Psoas muscle (tissue), 7 donors: ENCODE measurements at regions not wholly inside any gene's neighbourhood (a gene's known extent, or its start where the extent isn't known, plus 50 kb on each side); places are given as distances from the start of the nearest gene placed in this dataset.

Experiments
- ATAC-seq, 4 donors: fragments of 200-7000 bp; cut with Tn5 transposase; one replicate each; pipeline ENCODE4 v1.9.1; 2020; ENCODE audit warnings: moderate library complexity in 3 of 4, mild to moderate bottlenecking in 2 of 4
- DNase-seq, 2 donors: peaks; one replicate each; pipeline ENCODE4 v3.0.0-alpha.2; 2020
- H3K27ac ChIP-seq: fragments of 200-600 bp; one replicate; pipeline ENCODE4 v1.8.0; 2022
- H3K27me3 ChIP-seq, 3 donors: fragments of 200-600 bp in 1 of 3; one replicate each; pipeline versions ENCODE4 v1.6.1 to v1.8.0; 2013 to 2022; ENCODE audit warnings: low read length in 2 of 3, mild to moderate bottlenecking in 2 of 3, moderate library complexity in 1 of 3; ENCODE audit not compliant: insufficient read depth in 3 of 3
- H3K36me3 ChIP-seq, 2 donors: fragments of 200-600 bp in 1 of 2; one replicate each; pipeline versions ENCODE4 v1.6.1 to v1.8.0; 2013 to 2022; ENCODE audit warnings: low read depth in 1 of 2, mild to moderate bottlenecking in 1 of 2, moderate library complexity in 1 of 2; ENCODE audit not compliant: insufficient read depth in 1 of 2
- H3K4me1 ChIP-seq: fragments of 200-600 bp; one replicate; pipeline ENCODE4 v1.8.0; 2022
- H3K4me3 ChIP-seq: fragments of 200-600 bp; one replicate; pipeline ENCODE4 v1.8.0; 2022; ENCODE audit warnings: mild to moderate bottlenecking
- H3K9me3 ChIP-seq: fragments of 200-600 bp; one replicate; pipeline ENCODE4 v1.8.0; 2022
- WGBS, 3 donors: extraction: QIAGEN DNeasy Blood & Tissue Kit; methylation state at CpG; one replicate each; pipeline versions ENCODE4 v1.1.6 to v1.1.7; 2013; 5-methylcytosine and 5-hydroxymethylcytosine counted together
- intact Hi-C, 2 donors: fragments of 100-400 bp; cut with DNase I; formaldehyde crosslinking; loops; one replicate each; pipeline versions ENCODE4 v1.11.0 to v1.14.2; 2022
- TF ChIP-seq, protein P1 (sequence below): fragments of 200-600 bp; IDR thresholded peaks from one replicate; pipeline ENCODE4 v1.8.0; 2022; ENCODE audit warnings: antibody characterized with exemption
- donor health status: healthy with polysubstance abuse.
- donor health status: DM: no; HTN: no; CAD: no; lungs with moderate emphysema.
- donor health status: Bipolar disorder and iron deficiency.
- donor health status: healthy.
- donor health status: DM: yes; HTN: yes; CAD: no.
- donor health status: DM: no; HTN: no; CAD: no.
- donor health status: DM: yes; HTN: yes; CAD: no.

DNA sequence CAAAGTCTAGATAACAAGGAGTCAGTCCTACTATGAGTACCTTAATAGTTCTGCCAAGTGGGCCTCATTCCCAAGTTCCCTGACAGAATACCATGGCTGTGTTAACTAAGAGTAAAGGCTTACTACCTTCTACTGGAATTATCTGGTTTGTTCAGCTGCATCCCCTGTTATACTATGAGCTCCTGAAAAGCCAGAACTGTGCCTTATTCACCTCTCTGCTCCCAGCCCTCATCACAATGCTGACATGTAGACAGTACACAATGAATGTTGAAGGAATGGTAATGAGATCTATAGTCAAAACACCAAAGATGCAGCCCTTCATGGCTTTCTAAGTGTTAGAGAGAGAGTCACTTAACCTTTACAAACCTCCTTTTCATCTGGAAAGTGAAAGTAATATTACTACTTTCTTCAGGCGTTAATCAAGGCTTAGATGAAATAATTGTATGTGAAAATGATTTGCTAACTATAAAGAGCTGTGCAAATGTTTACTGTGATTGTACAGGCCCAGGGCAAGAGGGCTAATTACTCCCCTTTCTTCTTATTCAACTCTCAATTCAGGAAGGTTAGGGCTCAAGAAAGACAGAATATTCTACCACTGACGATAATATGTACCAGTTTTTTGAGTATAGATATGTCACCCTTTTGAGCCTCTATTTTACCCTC lies 70.3 kb upstream of the MROH9 start:
- H3K27me3 ChIP-seq: no peaks in the 10 kb centered on the region
- TF ChIP-seq, protein P1, sequence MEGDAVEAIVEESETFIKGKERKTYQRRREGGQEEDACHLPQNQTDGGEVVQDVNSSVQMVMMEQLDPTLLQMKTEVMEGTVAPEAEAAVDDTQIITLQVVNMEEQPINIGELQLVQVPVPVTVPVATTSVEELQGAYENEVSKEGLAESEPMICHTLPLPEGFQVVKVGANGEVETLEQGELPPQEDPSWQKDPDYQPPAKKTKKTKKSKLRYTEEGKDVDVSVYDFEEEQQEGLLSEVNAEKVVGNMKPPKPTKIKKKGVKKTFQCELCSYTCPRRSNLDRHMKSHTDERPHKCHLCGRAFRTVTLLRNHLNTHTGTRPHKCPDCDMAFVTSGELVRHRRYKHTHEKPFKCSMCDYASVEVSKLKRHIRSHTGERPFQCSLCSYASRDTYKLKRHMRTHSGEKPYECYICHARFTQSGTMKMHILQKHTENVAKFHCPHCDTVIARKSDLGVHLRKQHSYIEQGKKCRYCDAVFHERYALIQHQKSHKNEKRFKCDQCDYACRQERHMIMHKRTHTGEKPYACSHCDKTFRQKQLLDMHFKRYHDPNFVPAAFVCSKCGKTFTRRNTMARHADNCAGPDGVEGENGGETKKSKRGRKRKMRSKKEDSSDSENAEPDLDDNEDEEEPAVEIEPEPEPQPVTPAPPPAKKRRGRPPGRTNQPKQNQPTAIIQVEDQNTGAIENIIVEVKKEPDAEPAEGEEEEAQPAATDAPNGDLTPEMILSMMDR: no peak
- H3K9me3 ChIP-seq: no peaks in the 10 kb centered on the region
- WGBS, 3 donors: 62 to 87% (median 71%) methylated on average over 2 of the region's 2 CpGs
- no peaks in the 10 kb centered on the region for H3K36me3 ChIP-seq
- no peak for DNase-seq
- peak overlapping the region; percentile 12 for H3K27ac ChIP-seq
- no peak overlapping the region for H3K4me3 ChIP-seq
- ATAC-seq: no peak
- no peaks in the 10 kb centered on the region for H3K4me1 ChIP-seq
- intact Hi-C loops: no loop called here

DNA sequence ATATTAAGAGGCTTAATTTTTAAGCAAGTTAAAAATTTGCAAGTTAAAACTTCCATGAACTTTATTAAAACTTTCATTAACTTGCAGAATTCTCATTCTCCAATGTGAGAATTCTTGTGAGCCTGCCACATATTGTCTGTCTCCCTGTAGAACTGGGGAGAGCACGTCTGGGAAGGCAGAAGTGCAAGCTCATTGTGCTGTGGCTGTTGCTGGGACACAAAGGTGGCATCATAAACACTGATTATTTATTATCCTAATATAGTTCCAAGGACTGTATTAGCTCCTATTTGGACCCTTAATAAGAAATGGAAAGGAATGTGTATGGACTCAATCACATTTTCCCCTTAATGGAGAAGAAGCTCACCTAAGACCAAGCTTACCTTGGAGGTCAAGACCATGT lies 68.7 kb upstream of the MROH9 start:
- intact Hi-C loops: no loop called here
- ATAC-seq (no peak), DNase-seq (no peak)
- H3K4me3 ChIP-seq: no peak overlapping the region
- TF ChIP-seq, protein P1: no peak
- no peaks in the 10 kb centered on the region for H3K36me3 ChIP-seq
- H3K27me3 ChIP-seq: no peaks in the 10 kb centered on the region
- H3K27ac ChIP-seq: no peak overlapping the region
- H3K9me3 ChIP-seq: no peaks in the 10 kb centered on the region
- WGBS, 3 donors: 26 to 32% (median 28%) methylated on average over 1 of the region's 1 CpG
- H3K4me1 ChIP-seq: no peaks in the 10 kb centered on the region

DNA sequence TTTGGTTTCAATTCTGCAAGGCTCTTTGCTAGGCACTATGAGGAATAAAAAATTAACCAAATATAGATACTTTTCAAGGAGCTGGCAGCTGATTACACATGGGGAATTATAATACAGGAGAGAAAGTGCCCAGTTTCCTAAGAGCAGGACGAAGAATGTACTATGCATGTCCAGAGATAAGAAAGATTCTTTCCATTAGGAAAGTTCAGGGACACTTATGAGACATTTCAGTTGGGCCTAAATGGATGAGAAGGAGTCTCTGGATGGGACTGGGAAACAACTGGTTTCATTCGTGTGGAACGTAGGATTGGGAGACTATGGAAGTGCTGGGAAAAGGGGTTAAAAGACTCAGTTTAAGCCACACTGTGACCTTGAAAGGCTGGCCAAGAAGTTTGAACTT lies 63.5 kb upstream of the MROH9 start:
- H3K27ac ChIP-seq: no peak overlapping the region
- TF ChIP-seq, protein P1: no peak
- H3K27me3 ChIP-seq: no peaks in the 10 kb centered on the region
- H3K4me3 ChIP-seq: no peak overlapping the region
- no peaks in the 10 kb centered on the region for H3K36me3 ChIP-seq
- WGBS, 3 donors: 64 to 77% (median 74%) methylated on average over 3 of the region's 3 CpGs
- DNase-seq: no peak
- no peaks in the 10 kb centered on the region for H3K9me3 ChIP-seq
- no peaks in the 10 kb centered on the region for H3K4me1 ChIP-seq
- no peak for ATAC-seq
- intact Hi-C loops: no loop called here

DNA sequence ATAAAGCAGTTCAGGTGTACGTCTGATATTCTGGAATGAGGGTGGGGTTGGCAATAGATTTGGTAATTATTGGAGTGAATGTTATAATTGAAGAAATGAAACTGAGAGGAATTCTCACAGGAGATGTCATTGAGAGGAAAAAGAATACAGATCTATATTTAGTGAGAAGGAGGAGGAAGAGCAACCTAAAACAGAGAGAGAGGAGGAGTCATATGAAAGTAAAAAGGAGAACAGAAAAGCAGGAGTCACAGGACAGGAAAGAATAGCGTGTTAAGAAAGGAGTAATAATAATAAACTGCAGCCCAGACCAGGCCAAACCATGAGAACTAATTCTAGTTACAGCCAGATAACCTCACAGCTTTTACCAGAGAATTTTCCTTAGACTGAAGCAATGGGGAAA lies 62.7 kb upstream of the MROH9 start:
- DNase-seq (no peak), ATAC-seq (no peak)

More for the DNA sequence above, 62.7 kb upstream of the MROH9 start:
- Histone ChIP-seq H3K27ac (no peak overlapping the region), H3K4me3 (no peak overlapping the region), H3K36me3 (no peaks in the 10 kb centered on the region), H3K27me3 (no peaks in the 10 kb centered on the region), H3K4me1 (no peaks in the 10 kb centered on the region), H3K9me3 (no peaks in the 10 kb centered on the region)
- intact Hi-C loops: no loop called here
- TF ChIP-seq, protein P1: no peak
- WGBS, 3 donors: 65 to 72% (median 70%) methylated on average over 2 of the region's 2 CpGs
